ENCODE measurements at regions not wholly inside any gene's neighbourhood (a gene's known extent, or its start where the extent isn't known, plus 50 kb on each side); places are given as distances from the start of the nearest gene placed in this dataset.
"Not testable (repeated sequence)": the region's sequence is repeated elsewhere in the genome, so short reads cannot be mapped to it uniquely, and the experiment has no call there.

GRCh38 chr3:135559802-135560201, 405.7 kb upstream of the PPP2R3A start:
- no peak for FAIRE-seq

DNA sequence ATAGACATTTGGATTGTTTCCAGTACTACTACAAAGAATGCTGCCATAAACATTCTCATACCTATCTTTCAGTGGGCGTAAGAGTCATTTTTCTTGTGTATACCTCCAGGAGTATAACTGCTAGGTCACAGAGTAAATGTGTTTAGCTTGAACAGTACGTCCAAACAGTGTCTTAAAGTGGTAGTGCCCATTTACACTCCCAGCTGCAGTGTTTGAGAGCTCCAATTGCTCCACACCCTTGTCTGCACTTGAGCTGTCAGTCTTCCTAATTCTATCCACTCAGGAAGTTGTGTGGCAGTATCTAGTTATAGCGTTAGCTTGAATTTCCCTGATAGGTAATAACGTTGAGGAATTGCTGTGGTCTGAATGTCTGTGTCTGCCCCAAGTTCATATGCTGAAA, 404.7 kb upstream of the PPP2R3A start:
- no peak for FAIRE-seq

DNA sequence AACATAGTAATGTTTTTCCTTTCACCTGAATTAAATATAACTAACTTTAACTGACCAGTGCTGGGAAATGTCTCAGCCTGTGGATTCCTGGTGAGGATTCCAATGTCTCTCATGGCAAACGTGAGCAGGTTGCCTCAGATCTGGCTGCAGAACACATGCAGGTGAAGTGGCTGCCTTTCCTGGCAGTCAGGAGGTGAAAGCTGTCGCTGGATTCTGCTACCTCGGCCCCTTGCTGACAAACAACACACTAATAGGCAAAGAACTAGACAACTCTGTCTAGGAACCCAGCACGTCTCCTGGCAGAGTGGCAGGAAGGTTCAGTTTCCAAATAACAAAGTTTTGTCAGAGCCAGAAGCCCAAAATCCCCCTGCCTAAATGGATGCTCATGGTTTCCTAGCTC, 400.8 kb upstream of the PPP2R3A start:
- FAIRE-seq, result no peak

DNA sequence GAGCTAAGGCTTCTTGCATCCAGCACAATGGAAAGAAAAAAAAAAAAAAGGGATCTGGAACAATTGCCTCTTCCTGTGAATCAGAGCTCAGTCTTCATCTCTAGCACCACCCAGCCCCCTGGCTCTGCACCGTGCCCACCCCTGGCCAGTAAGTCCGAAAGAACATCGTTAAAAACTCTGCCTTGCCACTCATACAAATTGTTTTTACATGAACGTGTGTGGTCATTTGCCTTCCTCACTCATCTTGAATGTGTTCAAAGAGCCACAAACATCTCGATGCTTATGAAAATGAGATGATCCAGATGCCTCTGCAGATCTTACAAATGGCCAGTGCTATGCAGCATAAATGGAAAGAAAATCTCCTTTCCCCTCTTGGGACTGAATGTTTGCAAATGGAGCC, 400.0 kb upstream of the PPP2R3A start:
- FAIRE-seq, result no peak

- no peak for FAIRE-seq
Measured at GRCh38 chr3:135567223-135567622, 398.3 kb upstream of the PPP2R3A start.

GRCh38 chr3:135576751-135577150, 388.8 kb upstream of the PPP2R3A start:
- no peak for FAIRE-seq

DNA sequence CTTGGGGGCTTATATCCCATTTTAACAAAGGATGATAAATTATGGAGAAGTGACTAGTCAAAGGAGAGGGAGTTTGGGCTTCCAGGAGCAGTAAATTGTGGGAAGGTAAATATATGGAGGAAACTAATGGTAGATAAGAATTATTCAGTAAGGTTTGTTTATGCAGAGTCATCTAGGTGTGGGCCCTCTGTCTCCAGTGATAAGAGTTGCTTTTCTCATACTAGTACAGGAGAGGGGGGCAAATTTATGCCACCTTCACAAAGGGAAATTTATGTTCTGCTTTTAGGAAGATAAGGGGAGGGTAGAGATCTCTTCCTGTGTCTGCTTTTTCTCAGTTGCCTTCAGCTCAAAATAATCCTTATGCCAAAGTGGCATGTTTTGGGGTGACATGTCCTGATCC, 383.7 kb upstream of the PPP2R3A start:
- FAIRE-seq, result no peak

GRCh38 chr3:135582800-135583199, 382.7 kb upstream of the PPP2R3A start:
- FAIRE-seq, result no peak

DNA sequence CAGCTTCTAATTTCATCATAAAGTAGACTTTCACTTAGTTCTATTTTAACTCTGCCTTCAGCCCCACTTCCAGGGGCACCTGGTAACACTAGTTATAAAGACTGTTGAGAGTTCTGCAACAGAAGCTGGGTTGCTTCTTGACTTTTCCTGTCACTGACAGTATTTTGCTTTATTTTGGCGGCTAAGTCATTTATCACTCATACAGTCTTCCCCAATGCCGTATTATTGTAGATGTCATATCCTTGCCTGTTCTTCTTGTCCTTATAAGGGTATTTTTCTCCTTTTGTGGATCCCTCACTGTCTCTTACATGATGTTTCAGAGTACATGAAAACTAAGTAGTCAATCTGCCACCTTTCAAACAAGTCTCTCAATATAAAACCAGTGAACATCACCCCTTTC, 369.0 kb upstream of the PPP2R3A start:
- FAIRE-seq, result no peak

GRCh38 chr3:135597855-135598254, 367.7 kb upstream of the PPP2R3A start:
- no peak for FAIRE-seq

- FAIRE-seq, result no peak
Measured at GRCh38 chr3:135598597-135598996, 366.9 kb upstream of the PPP2R3A start.

DNA sequence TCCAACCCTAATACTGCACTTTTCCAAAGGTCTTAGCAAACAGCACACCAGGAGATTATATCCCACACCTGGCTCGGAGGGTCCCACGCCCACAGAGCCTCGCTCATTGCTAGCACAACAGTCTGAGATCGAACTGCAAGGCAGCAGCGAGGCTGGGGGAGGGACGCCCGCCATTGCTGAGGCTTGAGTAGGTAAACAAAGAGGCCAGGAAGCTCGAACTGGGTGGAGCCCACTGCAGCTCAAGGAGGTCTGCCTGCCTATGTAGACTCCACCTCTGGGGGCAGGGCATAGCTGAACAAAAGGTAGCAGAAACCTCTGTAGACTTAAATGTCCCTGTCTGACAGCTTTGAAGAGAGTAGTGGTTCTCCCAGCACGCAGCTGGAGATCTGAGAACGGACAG, 361.0 kb upstream of the PPP2R3A start:
- FAIRE-seq, result not testable (repeated sequence)

- FAIRE-seq, result no peak
Measured at GRCh38 chr3:135618123-135618522, 347.4 kb upstream of the PPP2R3A start.

- no peak for FAIRE-seq
Measured at GRCh38 chr3:135621184-135621920, 344.2 kb upstream of the PPP2R3A start.

GRCh38 chr3:135622215-135622614, 343.3 kb upstream of the PPP2R3A start:
- no peak for FAIRE-seq

DNA sequence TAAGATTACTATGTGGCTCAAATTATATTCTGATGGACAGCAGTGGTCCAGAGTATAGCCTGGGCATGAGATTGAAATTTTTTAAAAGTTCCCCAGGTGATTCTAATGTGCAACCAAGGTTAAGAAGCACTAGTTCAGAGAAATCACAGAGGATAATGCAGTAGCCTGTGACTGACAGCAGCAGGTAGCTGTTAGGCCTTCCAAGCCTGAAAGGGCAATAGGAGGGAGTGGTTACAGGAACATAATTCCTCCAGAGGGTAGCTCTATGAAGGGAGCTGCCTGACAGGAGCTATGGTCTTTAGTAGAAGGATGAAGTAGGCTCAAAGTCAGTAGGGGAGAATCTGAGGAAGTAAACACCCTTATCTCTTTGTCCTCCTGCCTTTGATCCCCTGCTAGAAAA, 342.9 kb upstream of the PPP2R3A start:
- FAIRE-seq, result no peak

- no peak for FAIRE-seq
Measured at GRCh38 chr3:135623558-135623957, 342.0 kb upstream of the PPP2R3A start.

GRCh38 chr3:135627057-135627456, 338.5 kb upstream of the PPP2R3A start:
- FAIRE-seq, result no peak

DNA sequence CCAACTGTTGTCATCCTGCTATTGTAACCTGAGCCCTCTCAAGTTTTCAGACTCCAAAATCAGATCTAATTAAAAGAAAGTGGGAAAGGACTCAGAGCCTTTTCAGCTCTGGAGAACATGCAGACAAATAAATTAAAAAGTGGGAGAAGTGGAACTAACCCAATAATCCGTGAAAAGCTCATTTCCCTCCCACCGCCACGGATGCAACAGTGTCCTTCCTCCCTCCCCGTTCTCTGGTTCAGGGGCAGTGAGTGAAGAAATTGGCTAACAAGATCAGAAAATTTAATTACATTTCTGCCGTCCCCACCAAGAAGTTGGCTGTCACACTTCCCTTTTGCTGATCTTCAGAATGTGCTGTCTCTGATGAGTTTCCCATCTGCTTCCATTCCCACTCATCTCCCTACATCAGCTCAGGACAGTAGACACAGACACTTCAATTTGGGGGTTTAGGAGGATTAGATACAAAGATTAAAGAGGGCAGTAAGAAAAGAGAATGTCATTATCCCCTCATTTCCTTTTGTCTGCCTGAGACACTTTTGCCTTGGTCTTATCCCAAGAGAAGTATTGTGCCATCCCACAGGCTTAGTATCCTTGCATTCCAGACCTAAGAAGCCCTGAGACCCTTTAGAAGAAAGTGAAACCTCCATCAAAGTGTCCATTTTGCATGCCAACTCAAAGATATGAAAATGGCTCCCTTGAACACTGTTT, 335.7 kb upstream of the PPP2R3A start:
- no peak for FAIRE-seq

DNA sequence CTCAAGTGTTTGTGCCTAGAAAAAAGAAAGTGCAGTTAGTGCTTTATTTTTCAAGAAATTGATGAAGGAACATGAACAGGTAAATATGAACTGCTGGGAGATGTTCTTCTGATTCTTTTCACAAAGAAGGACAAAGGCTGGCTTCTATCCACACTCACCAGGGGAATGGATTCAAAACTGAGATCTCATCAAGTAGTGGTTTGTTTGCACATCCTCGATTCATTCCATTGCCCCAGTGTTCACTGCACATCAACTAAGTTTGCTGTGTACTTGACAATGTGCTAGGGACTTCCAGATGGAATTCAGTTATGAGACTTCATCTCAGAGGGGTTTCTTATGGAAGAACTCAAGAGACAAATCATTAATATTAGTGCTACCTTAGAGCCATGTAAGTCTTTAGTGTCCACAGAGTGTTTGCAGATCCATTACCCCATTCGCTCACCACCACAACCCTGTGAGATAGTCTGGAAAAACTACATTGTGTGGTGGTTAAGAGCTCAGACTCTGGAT, 332.9 kb upstream of the PPP2R3A start:
- FAIRE-seq, result no peak

DNA sequence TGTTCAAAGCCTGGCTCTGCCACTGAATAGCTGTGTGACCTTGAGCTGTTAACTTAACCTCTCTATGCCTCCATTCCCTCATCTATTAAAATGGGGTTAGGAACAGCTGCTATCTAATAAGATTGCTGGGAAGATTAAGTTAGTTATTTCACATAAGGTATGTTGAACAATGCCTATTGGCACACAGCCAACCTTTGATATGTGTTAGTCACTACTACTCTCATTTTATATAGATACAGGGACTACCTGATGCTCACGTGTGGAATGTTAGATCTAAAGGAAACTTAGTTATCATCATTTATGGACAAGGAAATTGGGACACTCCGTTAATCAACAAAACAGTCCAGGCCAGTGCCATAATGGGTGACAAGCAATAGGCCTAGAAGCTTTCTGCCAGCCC, 332.4 kb upstream of the PPP2R3A start:
- FAIRE-seq, result no peak

DNA sequence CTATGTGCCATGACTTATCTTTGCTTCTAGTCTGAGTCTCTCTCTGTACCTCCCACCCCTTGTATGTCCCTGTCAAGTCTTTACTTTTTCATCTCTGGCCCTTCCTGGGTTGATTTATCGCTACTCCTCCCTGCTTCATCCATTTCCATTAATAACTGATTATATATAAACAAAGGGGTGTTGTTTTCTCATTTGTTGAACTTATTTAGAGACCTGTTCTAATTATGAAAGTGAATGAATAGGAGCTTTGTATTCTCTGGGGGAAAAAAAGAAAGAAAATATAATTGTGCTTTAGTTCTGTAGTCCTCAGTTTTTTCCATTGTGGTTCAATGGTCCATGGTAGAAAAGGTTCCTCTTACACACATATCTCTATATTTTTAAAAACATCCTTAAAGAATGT, 328.9 kb upstream of the PPP2R3A start:
- no peak for FAIRE-seq

DNA sequence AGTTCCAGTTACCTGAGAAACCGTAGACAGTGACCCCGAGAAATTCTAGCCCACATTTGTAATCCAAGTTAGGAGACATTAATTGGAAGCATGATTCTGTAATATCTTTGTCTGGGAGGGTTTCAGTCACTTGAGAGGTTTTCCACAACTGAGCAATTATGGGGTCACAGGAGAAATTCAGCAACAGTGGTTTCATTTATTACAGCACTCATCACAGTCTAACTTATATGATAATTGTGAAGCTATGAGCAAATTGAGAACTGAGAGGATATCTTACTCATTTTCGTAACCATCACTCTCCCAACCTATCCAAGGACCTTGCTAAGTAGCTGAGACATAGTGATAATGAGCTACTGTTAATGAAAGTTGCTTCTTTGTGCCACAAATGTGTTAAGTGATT, 328.5 kb upstream of the PPP2R3A start:
- FAIRE-seq, result no peak

DNA sequence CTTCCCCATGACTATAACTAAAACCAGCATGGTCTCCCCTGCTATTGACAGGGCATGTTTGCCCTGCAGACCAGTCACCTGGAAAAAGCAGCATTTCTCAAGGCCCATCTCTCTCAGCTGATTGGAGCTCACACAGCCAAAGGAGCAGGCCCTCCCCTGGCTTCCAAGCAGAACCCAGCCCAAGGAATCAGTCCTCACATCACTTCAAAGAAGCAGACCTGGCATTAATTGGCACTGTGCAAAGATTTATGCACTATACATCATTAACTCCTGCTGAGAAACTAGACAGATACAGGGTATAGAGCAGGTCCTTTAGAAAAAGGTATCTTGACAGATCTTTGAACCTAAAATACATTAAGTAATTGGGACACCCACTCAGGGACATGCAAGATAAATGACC, 323.8 kb upstream of the PPP2R3A start:
- no peak for FAIRE-seq
